HG02642 (cell line): ENCODE measurements at regions not wholly inside any gene's neighbourhood (a gene's known extent, or its start where the extent isn't known, plus 50 kb on each side); places are given as distances from the start of the nearest gene placed in this dataset.

Experiments
- ATAC-seq: cut with Tn5 transposase; IDR thresholded peaks from one replicate; pipeline ENCODE4 v1.9.1; 2021; ENCODE audit warnings: mild to moderate bottlenecking; ENCODE audit not compliant: unreplicated experiment, poor library complexity

DNA sequence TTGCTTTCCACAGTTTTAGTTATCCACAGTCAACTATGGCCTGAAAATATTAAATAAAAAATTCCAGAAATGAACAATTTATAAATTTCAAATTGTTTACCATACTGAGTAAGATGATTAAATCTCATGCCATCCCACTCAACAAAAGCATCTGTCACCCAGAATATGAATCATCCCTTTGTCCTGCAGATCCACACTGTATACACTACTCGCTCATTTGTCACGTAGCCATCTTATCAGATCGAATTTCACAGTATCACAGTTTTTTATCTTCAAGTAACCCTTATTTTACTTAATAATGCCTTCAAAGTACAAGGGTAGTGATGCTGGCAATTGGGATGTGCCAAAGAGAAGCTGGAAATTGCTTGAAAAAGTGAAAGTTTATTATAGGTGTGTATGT is 291.8 kb upstream of the LRATD1 start:
- ATAC-seq, result no peak

DNA sequence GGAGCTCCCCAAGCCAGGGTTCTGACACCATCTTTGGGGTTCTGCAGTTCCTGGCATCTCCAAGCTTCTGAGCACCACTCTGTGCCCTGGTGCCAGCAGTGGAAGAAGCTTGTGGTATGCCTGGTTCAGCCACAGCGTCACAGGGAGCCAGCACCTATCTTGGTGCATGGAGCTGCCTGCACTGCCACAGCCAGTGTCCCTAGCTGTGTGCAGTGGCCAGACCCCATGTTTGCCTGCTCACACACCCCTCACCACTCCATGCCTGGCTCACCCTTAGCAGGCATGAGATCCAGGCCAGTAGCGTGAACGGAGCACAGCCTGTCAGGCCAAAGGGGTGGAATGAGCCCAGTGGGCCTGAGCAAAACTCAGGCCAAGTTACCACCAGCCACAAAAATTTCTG is 290.2 kb upstream of the LRATD1 start:
- no peak for ATAC-seq

DNA sequence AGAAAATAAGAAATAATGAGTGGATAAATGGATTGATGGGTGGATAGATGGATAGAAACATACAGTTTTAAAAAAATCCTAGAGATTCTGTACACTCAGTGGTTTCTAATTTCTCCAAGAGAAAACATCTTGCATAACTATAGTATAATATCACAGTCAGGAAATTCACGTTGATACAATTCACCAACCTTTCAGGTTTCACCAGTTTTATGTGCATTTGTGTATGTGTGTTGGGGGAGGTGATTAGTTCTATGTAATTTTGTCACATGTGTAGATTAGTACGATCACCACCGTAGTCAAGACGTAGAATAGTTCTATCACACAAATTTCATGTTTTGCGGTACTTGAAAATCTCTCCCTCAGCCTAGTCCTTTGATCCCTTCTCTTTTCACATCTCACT is 288.2 kb upstream of the LRATD1 start:
- no peak for ATAC-seq

DNA sequence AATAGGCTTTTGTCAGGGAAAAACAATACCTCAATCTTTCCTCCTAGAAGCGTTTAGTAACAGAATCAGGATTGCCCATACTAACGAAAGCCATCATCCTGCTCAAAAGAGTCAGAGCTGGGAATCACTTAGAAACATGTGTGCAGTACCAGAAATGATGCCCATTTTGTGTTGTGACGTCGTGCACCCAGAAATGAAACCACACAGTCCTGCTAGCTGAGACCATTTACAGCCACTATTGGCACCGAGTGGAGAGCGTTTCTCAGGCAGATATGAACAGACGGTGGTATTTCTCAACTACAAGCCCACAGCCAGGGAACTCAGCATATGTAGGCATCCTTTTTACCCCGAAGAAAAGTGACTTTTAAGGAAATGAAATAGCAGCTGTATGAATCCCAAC is 284.3 kb upstream of the LRATD1 start:
- ATAC-seq, result no peak

DNA sequence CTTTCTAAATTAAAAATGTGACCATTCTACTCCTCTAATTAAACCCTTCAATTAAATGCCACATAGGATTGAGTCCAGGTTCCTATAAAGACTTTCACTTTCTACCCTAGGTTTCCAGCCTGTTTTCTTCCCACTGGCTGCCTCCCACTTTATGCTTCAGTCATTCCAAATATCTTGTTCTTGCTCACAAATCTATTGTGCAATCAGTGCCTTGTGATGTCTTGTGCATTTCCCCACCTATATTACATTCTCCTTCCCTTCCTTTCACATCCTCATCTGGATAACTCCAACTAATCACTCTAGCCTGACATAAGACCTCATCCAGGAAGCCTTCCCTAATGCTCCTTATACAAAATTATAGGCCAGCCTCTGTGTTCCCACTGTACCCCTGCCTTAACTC is 281.7 kb upstream of the LRATD1 start:
- ATAC-seq, result no peak

DNA sequence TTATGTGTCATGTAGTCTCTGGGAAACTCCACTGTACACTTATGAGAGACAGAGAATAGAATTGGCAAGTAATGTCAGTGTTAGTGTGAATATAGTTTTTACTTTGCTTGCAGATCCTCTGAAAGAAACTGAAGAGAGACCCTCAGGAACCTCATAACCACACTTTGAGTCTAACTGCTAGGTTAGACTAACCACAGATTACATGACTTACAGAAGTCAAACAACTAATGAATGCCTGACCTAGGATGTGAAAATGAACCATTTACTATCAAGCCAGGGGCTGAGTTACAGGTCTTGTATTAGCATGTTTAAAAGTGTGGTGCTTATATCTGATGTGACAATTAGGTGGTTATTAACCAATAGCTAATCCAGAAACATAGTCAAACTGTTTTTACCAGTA is 280.4 kb upstream of the LRATD1 start:
- ATAC-seq, result no peak

DNA sequence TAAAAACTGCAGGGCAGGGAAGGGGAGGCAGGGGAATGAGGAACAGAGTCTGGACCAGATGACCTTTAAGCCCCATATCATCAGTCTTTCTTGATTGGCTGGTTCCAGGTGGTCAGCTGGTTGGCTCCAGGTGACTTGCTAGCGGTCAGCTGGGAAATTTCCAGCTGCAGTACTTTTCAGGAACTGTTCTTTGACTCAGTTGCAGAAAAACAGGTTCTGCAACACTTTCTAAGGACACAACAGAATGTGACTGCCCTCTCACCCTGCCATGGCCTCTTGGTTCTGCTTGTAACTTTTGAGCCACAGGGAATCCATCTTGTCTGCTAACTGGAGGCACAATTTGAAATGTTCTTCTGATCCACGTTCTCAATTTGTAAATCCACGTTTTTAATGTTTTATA is 278.3 kb upstream of the LRATD1 start:
- no peak for ATAC-seq

DNA sequence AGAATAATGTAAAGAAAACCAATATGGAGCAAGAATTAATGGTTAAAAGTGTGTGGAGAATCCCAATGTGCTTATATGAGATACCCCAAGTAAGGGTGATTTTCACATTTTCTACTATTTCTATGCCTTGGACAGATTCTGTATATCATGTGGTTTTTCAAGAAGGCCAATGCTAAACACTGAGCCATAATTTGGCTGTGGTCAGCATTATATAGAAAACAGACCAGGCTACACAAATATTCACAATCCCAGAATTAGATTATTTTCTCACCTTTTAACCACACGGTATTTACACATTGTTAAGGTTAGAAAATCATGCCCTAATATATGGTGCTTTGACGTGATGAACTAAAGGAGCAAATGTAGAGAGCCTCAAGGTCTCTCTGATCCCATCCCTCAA is 277.4 kb upstream of the LRATD1 start:
- no peak for ATAC-seq

DNA sequence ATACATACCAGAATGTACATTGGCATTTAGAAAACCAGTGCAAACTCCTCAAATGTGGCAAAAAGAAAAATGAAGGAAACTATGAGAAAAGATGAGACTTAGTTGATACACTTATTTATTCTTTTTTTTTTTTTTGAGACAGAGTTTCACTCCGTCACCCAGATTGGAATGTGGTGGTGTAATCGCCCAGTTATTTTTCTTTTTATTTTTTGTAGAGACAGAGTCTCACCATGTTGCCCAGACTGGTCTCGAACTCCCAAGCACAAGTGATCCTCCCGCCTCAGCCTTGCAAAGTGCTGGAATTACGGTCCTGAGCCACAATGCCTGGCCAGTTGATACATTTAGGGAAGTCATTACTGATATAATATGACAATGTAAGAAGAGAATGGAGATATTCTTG is 274.2 kb upstream of the LRATD1 start:
- no peak for ATAC-seq

DNA sequence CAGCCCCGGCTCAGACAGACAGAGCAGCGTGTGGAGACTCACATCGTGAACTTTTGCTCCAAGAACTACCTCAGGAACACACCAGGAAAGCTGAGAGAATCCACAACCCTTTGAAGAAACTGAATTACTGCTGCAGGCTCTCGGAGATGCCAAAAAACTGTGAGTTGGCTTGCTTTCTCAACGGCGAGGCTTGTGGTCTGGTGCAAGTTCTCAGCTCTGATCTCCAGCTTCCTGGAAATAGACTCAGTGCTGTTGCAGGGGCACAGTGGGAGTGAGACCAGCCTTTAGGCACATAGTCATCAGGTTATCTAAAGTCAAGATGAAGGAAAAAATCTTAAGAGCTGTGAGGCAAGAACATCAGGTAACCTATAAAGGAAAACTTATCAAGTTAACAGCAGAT is 273.7 kb upstream of the LRATD1 start:
- no peak for ATAC-seq

DNA sequence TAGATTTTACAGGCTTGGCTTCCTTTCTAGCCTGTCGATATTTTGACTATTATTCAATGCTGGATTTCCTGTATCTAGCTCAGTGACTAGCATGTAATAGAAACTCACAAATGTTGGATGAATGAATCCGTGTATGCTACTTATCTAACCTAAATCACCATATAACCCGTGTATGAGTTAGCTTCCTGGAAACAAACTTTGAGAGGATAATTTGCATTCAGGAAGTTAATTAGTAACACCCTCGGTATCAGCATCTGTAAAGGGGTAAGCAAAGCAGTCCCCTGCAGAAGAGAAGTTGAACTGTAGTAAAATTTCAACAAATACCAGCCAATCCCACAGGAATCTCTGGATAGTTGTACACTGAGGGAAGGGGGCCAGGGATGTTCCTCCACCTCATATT is 269.4 kb upstream of the LRATD1 start:
- no peak for ATAC-seq

DNA sequence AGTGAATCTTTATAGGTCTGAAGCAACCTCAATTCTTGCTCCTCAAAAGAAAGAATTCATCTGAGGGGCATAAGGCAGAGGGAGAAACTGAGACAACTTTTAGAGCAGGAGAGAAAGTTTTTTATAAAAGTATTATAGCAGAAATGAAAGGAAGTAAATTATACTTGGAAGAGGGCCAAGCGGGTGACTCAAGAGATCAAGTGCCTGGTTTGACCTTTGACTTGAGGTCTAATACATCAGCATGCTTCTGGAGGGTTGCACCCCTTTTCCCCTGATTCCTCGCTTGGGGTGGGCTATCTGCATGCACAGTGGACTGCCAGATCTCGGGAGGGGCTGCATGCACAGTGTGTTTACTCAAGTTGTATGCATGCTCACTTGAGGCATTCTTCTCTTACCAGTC is 268.5 kb upstream of the LRATD1 start:
- no peak for ATAC-seq

DNA sequence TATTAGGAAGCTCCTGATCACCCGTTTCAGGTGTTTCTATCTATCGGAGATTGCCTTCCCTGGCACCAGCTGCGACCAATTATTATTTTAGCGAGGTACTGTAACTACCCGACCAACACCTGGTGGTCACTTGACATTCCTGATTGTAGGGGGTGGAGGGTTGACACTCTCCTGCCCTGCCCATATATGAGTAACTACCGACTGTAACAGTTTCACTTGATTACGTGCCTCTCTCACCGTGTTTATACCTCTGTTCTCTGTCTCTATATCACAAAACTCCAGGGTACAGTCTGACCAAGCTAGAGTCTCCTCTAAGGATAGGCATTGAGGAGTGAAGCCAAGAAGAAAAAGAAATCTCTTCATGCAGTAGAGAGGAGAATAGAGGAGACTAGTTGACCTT is 268.0 kb upstream of the LRATD1 start:
- ATAC-seq, result no peak

DNA sequence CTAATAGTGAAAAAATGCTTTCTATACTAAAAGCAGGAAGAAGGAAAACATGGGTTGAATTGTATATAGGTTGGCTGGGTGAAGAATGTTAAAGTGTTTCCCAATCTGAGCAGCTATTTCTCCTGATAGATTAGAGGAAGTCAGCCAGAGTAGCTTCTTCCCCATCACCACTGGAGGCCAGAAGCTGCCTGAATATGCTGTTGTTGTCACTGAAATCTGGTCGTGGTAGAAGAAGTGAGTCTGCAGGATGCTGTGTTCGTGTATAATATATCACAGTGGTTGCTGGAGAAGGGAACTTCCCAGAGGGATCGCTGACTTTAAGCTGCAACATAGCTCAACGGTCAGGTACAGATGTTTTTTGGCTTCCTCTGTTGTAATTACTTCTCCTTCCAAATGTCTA is 247.5 kb upstream of the LRATD1 start:
- no peak for ATAC-seq

DNA sequence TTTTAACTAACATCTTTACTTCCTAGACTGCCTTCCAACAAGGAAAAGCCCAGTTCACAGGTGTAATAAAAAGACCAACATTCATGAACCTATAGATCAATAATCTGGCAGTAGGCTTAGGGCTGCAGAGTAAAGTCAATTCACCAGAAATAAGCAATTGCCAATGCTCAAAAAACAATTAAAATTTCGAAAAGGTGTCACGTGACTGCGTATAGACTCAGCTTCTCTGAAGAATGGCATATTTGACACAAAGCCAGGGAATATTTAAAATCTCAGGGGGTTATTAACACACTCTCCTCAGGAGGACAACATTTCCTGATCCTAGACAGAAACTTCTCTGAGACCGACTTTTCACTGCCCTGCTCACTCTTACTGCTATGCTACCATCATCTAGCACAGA is 245.2 kb upstream of the LRATD1 start:
- ATAC-seq, result no peak

DNA sequence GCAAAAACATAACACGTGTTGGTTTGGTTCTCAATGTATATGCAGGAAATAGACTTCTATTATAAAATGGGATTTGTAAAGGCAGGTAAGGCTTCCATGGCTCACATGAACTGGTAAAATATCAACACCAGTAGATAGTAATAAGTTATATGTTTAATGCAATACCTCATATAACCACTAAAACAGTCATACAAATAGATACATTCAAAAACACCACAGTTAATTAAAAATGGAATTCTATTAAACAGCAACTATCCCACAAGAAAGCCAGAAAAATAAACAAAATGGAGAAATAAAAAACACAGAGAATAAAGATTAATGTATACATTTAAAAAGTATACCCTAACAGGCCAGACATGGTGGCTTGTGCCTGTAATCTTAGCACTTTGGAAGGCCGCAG is 243.8 kb upstream of the LRATD1 start:
- no peak for ATAC-seq

DNA sequence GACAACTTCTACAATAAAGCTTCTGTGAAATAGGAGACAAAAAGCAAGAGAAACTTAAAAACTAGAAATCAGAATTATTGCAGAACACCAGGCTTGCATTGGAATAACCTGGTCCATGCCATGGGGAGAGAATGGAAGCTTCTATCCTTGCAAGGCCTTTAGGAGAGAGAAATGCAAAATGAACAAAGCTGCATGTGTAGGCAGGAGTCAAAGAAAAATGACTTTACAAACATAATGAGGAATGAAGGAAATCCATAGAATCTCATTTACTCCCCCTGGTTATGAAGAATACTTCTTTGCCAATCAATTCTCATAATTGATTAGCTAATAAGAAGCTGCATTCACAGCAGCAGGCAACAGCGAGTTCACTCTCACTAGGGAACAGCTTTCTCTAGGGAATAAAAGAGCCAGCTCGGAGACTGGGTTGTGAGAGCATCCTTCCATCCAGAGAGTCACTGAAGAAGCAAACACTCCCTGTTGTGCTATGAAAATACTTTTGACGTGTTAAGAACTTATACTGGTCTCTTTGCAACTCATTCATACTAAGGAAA is 235.9 kb upstream of the LRATD1 start:
- ATAC-seq, result no peak

DNA sequence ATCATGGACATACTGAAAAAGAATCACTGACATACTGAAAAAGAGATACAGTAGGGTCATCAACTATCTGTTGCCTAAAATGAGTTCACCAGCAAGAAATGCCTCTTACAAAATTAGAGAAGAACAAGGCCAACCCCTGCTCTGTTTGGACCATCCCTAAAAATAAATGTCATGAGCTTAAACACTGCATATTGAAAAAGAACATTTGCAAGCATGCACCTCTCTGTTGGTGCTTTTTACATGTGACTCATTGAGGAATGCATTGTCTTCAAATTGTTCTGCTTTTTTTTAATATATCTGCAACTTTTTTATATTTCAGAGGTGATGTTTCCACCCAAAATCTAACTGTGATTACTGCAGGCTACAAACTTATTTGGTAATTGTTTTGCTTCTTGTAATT is 233.9 kb upstream of the LRATD1 start:
- ATAC-seq, result no peak

DNA sequence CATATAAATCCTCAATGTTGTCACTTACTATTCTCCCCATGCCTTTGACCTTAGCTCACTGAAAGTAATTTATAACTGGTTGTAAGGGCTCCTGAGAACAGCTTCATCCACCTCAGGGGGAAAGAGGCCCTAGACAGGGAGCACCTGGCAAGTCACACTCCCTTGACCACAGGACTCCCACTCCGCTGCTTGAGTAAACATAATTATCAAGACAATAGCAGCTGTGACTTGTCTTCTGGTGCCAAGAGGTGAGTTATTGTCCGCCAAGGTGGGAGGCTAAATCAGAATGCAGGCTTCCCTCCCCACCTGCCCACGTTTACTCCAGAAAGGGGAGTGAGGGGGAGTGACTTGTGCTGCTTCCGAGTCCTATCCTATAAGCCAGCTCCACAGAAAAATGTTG is 230.6 kb upstream of the LRATD1 start:
- no peak for ATAC-seq

DNA sequence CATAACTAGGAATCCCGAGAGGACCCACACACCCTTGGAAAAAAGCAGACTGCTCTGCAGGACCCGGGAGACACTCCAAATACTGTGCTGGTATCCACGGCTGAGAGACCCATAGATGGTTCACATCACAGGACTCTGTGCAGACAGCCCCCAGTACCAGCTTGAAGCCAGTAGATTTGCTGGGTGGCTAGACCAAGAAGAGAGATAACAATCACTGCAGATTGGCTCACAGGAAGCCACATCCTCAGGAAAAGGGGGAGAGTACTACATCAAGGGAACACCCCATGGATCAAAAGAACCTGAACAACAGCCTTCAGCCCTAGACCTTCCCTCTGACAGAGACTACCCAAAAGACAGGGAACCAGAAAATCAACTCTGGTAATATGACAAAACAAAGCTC is 223.8 kb upstream of the LRATD1 start:
- ATAC-seq, result no peak

DNA sequence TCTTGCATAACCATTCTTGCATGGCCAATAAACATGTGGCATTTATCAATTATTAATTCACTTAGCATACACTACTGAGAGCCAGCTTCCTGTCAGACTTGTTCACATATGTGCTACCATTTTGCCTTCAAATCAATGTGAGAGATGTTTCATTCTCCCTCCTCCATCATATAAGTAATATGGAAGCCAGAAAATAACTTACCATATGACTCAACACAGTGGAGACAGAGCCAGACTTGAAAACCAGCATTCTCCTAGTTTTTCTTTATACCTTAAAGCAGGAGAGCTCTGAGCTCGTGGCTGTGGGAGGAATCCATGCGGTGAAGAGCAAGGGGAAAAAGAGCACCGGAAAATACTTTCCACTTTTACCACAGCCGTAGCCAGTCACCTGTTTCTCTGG is 215.0 kb upstream of the LRATD1 start:
- ATAC-seq, result no peak

DNA sequence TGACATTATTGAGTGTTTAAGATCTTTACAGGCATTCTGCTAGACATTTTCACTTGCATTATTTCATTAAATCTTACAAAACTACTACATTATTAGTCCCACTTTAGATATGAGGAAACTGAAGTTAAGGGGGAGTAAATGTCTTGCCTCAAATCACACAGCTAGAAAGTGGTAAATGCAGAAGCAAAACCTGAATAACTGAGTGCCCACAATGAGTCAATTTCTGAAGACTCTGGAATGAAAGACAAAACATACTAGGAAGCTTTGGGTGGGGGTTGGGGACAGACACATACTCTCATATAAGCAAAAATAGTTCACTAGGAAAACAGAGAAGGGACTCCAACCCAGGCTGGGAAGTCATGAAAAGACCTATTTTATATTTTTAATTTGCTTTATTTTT is 214.4 kb upstream of the LRATD1 start:
- no peak for ATAC-seq

DNA sequence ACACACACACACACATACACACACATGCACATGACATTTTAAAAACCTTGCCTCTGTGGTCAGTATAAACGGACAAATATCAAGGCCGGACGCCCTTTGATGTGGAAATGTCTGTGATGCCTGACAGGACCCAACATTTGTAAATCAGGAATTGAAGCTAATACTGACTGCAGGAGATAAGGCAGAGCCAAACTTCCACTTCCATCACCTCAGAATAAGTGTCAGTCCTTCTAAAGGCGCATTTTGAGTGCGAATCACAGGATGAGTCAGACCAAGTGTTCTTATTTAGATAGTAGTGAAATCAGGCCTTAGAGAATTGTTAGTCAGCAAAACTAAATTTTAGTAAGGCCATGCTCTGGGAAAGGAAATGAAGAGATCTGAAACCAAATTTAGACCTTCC is 211.7 kb upstream of the LRATD1 start:
- ATAC-seq, result peak; percentile 47
